ENCODE measurements at regions not wholly inside any gene's neighbourhood (a gene's known extent, or its start where the extent isn't known, plus 50 kb on each side); places are given as distances from the start of the nearest gene placed in this dataset.

DNA sequence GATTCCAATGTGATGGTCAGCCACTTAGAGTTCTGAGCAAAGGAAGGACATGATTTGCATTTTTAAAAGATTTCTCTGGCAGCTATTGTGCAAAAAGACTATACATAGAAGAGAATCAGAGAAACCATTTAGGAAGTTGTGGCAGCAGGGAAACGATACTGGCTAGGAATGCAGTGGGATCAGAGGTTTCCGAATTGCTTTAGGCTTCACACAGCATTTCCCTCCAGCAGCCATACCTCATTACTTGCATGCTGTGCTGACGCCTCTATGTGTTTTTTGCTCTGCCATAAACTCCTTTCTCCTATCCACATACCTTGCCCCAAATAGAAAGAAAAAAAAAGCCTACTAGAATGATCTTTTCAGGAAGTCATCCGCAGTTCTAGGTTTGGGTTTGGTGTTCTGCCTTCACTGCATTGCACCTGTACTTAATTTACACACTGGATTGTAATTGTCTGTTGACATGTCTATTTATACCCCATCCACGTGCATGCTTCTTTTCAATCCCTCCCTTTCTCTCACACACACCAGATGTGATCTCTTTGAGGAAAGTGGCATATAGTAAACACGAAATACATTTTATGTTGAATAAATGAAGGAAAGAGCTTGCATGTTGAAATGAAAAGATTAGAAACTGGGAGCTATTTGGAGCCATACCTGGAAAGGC lies 860.3 kb upstream of the SEMA6D start:
- DNase-seq (ENCODE audit: low read depth in 2 of 2), result no peak

DNA sequence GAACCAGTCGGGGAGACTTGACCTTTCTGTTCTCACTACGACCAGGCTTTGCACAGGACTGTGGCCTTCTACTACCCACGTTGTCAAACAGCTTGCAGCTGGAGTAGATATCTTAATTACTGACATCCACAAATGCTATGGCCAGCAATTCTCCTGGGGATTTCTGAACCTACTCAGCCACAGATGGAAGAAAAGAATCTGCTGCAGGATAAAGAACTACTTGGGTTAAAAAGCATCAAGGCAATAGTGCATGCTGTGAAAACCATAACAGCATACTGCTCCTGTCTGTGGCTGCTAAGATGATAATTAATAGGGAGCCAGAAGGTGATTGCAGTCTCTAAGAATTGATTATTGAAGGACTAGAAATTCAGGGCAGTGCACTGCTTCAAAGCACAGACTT lies 859.2 kb upstream of the SEMA6D start:
- no peak for DNase-seq (ENCODE audit: low read depth in 2 of 2)

DNA sequence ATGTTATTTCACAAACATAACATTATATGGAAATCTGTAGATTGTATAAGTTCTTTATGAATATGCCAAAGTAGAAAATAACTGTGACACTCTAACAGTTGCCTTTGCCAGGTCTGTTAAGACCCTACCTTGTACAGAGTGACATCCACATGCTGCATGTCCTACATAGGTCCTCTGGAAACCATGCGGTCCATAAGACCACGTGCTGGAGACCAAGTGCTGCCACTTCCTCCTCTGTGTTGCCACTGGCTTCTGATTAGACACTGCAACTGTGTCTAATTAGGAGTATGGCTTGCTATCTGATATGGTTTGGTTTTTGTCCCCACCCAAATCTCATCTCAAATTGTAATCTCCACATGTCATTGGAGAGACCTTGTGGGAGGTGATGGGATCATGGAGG lies 855.5 kb upstream of the SEMA6D start:
- DNase-seq (ENCODE audit: low read depth in 2 of 2), result no peak

DNA sequence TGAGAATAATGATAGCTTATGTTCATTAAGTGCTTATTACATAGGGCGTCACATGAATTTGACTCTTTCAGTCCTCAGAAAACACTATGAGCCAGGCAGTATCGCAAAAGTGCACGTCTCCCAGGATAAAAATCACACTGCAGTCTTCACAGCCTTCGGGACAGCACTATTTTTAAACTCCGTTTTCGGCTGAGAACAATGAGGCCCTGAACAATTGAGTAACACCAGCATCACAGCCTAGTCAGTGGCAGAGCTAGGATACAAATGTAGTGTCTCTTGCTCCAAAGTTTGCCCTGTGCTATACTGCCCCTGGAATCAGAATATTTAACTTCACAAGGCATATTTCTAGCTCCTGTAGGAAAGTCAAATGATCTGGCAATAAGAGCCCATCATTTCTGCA lies 852.1 kb upstream of the SEMA6D start:
- no peak for DNase-seq (ENCODE audit: low read depth in 2 of 2)

DNA sequence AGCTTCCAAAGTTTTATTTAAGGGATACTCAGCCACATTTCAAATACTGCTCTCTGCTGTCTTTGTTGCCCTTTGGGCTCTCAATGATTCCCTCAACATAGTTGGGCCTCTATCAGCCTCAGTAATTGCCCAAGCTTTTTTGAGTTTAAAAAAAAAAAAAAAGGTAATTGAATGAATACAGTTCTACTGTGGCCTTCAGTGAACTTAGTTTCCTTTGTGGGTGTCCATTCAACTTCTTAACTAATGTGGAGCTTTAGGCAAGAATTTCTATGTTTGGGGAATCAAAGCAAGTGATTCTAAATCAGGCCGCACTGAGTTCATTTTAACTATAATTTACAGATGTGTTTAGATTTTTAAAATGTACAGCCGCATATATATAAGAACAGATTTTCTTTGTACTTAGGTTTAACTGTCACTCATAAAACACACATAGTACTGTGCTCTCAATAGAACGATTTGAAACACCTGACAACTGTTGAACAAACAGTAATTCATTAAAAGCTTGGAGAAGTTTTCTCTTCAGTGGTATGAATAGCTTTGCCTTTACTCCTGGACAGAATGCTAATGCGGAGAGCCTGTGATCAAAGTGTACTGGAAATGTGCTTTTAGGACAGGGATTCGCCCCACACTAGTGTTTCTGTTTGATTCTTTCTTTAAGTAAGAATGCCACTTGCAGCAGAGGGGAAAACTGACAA lies 844.9 kb upstream of the SEMA6D start:
- DNase-seq (ENCODE audit: low read depth in 2 of 2), result no peak

DNA sequence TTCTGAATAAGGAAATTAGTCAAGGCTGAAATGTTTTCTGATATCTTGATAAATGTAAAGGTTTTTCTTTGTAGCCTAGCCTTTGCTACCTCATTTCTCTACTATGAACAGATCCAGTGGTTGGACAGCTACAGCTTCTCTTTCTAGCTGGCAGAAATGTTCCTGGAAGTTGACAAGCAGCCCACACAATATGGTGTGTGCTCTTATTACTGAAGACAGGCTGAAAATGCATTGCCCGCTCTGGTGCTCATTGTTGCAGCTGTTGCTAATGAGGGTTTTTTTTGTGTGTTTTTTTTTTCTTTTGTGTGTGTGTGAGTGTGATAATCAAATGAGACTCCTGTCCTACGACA lies 844.3 kb upstream of the SEMA6D start:
- DNase-seq (ENCODE audit: low read depth in 2 of 2), result no peak

DNA sequence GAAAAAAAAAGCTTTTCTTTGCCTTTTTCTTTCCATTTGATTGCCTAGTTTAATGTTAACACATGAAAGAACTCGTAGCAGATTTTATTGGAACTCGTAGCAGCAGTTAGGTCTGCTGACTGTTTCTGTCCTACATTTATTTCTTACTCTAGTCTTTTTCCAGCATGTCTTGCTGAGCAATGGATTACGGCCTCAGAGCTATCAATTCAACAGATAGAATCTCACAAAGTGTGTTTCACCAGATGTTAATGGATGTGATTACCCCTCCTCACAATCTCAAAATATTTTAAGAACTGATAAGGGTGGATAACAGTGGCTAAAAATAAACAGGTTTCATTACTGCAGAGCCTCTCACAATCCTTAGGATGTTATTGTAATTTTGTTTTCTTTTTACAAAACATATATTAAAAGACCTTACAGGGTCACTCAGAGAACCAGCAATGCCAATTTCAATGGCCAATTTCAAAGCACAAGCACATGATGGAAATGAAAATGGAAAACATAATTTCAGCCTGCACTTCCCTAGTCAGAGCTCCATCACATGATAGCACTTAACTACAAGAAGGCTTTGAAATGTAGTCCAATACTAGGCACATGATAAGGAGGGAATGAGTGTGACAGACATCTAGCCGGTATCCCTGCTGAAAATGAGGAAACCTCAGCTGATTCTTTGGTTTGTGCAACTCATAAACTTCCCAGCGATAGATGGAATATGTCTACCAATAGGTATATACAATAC lies 838.1 kb upstream of the SEMA6D start:
- DNase-seq (ENCODE audit: low read depth in 2 of 2), result no peak

DNA sequence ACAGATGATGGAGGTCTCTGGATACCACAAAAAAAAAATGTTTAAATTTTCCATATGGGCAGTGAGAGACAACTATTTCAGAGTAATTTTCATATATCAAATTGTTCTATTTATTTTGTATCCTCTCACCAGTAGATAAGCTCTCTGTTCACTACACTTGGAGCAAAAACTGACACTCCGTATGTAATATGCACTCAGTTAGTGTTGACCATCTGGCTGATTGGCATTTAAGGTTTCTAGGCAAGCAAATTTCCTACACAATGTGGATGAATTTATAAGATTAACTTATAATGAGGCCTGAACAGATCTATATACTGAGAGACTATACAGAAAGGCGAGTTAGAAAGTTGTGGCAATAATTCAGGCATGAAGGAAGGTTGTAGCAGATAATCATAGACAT lies 836.5 kb upstream of the SEMA6D start:
- no peak for DNase-seq (ENCODE audit: low read depth in 2 of 2)

DNA sequence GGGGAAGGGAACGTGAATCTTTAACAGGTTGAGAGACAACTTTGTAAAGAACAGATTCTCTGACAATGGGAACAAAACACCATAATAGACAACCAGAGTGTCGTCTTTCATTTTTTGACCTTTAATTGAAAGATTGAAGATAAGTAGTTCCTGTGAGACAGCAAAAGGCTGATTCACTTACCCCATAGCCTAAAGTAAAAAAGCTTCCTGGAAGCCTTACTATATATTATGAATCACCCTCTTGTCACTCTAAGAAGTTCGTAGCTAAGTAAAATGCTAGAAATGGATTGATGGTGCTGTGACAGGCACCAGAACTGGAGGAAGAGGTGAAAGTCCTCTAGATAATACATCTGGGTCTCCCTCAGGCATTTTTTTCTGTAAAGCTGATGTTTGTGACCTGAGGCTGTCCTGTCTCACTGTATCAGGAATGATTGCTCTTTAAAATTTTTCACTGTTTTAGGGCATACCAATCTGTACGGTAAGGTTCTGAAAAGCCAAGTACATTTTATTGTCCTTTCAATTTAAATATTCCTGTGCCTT lies 824.6 kb upstream of the SEMA6D start:
- no peak for DNase-seq (ENCODE audit: low read depth in 2 of 2)

DNA sequence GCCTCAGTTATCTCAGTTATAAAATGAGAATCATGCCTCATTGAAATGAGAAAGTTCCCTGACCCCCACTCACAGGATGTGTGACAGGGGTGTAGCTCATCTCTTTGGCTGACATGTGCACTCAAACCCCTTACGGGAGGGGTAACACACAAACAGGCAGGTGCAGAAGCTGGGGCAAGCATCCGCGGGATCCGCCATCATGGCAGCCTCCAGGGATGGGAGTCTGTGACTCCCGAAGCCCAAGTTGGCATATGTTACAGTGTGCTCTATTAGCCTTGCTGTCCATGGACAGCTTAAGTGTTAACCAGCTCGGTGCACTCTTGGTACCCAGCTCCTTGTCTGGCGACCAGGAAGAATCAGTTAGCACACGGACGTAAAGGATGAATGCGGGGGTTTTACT lies 822.7 kb upstream of the SEMA6D start:
- no peak for DNase-seq (ENCODE audit: low read depth in 2 of 2)

DNA sequence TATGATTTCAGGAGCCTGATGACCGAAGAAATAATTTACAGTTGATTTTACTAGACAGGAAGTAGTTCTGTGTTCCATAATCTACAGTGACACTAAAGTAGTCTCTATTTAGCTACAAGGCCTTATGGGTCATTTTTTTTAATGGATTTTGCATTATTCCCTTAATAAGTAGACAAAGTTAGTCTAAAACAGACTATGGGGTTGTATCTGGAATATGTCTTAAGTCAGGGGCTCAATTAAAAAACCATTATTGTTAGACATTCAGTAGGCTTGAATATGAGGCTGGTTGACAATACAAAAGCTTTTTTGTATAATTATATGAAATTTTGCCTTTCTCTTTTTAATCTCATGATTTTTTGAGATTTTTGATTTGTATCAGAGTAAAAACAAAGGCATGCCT lies 820.0 kb upstream of the SEMA6D start:
- no peak for DNase-seq (ENCODE audit: low read depth in 2 of 2)

DNA sequence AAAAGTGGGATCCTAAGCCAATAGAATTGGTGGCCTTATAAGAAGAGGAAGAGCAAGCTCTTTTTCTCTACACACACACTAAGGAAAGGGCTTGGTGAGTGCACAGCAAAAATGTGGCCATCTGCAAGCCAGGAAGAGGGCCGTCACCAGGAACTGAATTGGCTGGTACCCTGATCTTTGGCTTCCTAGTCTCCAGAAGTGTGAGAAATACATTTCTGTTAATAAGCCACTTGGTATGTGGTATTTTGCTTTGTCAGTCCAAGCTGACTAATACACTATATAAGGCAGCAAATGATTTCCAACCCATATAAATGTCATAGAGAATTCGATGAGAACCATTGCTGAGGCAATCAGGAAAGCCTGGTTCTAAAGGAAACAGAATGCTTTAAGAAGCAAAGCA lies 816.3 kb upstream of the SEMA6D start:
- DNase-seq (ENCODE audit: low read depth in 2 of 2), result no peak

DNA sequence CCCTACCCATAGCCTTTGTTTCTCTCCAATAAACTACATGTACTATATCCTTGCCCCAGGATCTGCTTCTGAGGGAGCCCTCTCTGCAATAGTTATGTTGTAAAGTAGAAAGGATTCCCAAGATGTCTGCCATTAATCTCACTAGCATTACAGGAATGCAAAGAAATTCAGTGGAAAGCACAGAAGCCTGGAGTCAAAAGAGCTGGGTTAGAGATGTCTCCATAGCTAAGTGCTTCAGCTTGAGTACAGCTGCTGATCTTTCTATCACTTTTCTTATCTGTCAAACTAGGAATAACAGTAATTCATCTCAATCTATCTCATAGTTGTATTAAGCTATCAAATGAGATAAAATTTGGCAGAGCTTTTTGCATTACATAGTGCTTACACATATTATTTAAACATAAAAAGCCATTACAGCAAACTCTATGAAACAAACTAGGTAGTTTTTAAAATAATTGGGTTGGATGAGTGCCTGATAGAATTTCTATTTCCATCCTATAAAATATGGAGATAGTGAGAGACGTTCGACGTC lies 799.5 kb upstream of the SEMA6D start:
- no peak for DNase-seq (ENCODE audit: low read depth in 2 of 2)

DNA sequence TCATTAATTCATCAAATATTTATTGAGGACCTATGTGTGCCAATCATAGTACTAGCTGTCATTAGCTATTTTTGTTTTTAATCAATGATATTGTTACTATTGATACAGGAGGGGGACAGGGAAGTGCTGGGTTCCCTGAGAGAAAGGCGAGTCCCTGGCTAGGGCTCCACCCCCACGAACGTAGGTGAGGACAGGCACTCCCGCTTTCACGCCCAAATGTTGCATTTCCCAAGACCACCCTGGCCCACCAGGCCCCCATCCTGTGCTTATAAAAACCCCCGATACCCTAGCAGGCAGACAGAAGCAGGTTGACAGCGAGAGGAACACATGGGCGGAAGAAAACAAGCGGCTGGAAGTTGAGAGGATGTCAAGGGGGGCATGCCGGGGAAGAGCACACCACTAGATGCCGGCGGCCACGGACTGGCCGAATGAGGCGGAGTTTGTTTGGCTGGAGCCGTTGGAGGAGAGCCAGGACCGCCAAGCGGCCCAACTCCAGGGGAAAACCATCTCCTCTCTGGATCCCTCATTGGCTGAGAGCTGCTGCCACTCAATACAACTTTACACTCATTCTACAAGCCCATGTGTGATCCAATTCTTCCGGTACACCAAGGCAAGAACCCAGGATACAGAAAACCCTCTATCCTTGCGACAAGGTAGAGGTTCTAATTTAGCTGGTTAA lies 798.7 kb upstream of the SEMA6D start:
- no peak for DNase-seq (ENCODE audit: low read depth in 2 of 2)

DNA sequence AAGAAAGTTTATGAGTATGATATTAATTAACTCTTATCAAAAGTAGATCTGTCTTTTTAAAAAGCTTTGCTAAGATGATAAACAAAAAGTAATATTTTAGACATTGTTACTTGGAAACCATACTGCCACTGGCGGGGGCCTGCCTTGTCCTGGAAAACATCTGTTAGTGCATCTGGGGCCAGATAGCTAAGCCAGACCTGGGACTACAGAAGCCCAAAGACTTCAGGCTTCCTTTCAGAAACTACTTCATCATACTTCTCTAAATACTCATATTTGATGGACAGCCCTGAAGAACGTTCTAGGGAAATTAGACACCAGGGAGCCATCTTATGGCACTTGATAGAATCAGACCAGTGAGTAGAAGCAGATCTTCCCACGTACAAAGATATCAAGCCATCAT lies 795.4 kb upstream of the SEMA6D start:
- no peak for DNase-seq (ENCODE audit: low read depth in 2 of 2)

DNA sequence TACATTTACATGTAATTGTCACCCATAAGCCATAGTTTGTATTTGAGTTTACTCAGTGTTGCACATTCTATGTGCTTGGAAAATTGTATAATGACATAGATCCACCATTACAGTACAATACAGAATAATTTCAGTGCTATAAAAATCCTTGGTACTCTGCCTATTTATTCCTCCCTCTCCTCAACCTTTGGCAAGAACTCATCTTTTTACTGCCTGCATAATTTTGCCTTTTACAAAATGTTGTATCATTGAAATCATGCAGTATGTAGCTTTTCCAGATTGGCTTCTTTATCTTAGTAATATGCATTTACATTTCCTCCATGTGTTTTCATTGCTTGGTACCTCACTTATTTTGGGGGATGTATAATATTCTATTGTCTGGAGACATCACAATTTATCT lies 786.9 kb upstream of the SEMA6D start:
- no peak for DNase-seq (ENCODE audit: low read depth in 2 of 2)

DNA sequence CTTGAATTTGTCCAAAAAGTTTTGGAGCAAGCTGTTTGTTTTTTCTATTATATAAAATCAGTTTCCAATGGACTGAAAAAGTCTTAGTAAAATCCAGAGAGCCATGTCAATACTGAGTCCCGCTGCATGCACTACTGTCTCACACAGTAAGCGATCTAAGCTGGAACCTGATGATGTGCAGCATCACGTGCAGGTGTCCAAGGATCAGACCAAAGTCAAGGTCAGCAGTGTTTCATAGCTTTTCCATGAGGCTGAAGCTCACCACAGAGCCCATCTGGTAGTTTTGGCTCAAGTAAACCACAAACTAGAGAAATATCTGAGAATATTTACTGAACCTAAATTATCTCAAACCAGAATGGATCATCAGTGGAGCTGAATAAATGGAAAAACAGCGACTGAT lies 784.0 kb upstream of the SEMA6D start:
- no peak for DNase-seq (ENCODE audit: low read depth in 2 of 2)

DNA sequence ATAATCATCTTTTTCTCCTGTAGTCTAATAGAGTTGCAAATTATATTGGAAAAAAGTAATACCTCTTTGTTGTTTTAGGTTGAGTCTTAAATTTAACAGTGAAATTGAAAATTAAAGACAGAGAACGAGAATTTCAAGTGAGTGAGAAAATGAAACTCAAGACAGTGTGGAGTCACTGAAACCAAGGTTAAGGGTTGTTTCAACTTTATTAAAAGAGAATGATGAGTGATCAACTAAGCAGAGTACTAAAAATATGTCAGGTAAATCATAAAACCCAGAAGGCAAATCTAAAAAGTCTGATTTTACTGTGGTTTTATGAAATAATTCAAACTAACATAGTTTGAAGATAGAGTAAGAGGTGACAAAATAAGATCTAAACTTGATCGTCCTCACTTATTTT lies 782.5 kb upstream of the SEMA6D start:
- no peak for DNase-seq (ENCODE audit: low read depth in 2 of 2)

DNA sequence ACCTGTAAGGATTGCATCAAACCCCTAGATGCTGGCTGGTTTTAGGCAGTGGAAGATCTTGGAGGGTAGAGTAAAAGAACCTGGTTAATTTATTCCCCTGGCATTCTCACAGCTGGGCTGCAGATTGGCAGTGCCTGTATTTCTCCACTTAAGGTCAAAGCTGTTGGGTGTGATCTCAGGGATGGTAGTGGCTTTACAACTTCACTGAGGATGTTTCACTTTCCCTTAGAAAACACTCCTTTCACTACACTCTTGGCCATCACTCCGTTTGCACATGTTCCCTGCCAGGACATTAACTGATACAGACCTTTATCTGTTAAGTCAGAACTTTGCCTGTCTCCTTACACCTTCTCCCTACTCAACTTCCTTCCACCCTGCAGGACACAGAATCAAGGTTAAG lies 779.1 kb upstream of the SEMA6D start:
- DNase-seq (ENCODE audit: low read depth in 2 of 2), result no peak

DNA sequence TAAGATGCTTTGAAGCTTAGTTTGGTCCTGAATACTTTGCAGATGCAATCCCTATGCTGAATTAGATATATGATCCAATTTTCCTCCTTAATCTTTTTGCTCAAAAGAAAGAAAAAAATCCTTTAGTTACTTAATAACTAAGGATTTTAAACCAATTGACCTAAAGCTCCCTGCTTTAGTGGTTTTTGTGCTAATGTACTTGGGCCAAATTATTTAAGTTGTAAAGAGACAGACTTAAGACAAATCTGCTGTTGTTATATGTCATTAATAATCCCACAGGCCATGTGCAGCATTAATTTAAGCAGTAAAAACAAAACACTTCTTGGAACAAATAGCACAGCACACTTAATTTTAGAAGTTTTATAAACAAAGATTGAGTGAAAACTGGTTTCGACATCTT lies 776.1 kb upstream of the SEMA6D start:
- DNase-seq (ENCODE audit: low read depth in 2 of 2), result no peak

DNA sequence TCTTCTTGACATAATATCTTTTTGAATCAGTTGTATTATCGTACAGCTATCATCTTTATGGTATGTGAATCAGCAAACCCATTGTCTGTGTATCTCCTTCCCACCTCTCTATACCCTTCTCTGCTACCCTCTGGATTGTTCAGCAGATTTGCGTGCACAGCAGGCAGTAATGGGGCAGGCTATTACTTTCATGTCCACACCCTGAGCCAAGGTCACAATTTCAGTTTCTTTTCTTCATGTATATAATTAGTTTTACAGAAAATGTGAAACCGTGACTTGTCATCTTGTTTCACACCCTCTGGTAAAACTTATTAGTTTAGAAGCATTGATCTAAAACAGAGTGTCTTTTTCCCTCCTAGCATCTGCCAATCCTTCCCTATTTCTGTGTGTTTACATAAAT lies 770.4 kb upstream of the SEMA6D start:
- no peak for DNase-seq (ENCODE audit: low read depth in 2 of 2)

DNA sequence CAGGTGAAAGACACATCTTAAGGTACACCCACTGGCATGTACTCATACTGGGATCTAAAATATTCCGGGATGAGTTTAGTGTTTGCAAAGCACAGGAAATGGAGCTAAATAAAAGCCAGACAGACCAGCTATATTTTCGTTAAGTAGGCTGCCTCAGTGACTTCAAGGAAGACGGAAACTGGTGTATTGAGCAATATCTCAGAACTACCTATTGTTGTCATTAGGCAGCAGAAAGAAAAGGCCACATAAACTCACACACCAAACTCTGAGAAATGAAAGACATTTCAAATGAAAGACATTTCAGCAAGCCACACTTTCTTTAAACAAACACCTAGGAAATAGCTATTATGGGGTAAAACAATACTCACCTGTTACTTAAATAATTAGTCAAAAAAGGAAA lies 761.7 kb upstream of the SEMA6D start:
- DNase-seq (ENCODE audit: low read depth in 2 of 2), result no peak
